GM12872 (cell line): ENCODE measurements at regions not wholly inside any gene's neighbourhood (a gene's known extent, or its start where the extent isn't known, plus 50 kb on each side); places are given as distances from the start of the nearest gene placed in this dataset.

Experiments used
- TF ChIP-seq, protein P1 (sequence below): IDR thresholded peaks from 3 replicates; pipeline ENCODE4 v1.5.1; 2011; ENCODE audit warnings: low read depth, mild to moderate bottlenecking, low read length, moderate library complexity; ENCODE audit not compliant: insufficient read depth

GRCh38 chr4:58090539-58090938 lies 980.4 kb upstream of the IGFBP7 start:
- TF ChIP-seq, protein P1, sequence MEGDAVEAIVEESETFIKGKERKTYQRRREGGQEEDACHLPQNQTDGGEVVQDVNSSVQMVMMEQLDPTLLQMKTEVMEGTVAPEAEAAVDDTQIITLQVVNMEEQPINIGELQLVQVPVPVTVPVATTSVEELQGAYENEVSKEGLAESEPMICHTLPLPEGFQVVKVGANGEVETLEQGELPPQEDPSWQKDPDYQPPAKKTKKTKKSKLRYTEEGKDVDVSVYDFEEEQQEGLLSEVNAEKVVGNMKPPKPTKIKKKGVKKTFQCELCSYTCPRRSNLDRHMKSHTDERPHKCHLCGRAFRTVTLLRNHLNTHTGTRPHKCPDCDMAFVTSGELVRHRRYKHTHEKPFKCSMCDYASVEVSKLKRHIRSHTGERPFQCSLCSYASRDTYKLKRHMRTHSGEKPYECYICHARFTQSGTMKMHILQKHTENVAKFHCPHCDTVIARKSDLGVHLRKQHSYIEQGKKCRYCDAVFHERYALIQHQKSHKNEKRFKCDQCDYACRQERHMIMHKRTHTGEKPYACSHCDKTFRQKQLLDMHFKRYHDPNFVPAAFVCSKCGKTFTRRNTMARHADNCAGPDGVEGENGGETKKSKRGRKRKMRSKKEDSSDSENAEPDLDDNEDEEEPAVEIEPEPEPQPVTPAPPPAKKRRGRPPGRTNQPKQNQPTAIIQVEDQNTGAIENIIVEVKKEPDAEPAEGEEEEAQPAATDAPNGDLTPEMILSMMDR: no peak

GRCh38 chr4:58081356-58081755 lies 971.2 kb upstream of the IGFBP7 start:
- TF ChIP-seq, protein P1: no peak

GRCh38 chr4:58075724-58076123 lies 965.5 kb upstream of the IGFBP7 start:
- TF ChIP-seq, protein P1: no peak

GRCh38 chr4:58074382-58074781 lies 964.2 kb upstream of the IGFBP7 start:
- TF ChIP-seq, protein P1: no peak

DNA sequence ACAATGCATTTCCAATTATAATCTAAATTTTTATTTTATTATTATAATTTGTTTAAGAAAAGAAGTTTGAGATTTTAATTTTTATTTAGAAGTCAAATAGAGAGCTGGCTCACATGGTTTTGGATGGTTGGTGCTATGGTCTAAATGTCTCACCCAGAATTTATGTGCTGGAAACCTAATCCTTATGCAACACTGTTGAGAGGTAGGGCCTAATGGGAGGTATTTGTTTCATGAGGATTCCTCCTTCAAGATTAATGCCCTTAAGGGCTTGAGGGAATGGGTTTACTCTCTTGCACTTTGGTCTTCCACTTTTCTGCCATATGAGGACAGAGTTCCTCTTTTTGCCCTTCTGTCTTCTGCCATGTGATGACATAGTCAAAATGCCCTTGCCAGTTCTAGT lies 960.5 kb upstream of the IGFBP7 start:
- TF ChIP-seq, protein P1: no peak

DNA sequence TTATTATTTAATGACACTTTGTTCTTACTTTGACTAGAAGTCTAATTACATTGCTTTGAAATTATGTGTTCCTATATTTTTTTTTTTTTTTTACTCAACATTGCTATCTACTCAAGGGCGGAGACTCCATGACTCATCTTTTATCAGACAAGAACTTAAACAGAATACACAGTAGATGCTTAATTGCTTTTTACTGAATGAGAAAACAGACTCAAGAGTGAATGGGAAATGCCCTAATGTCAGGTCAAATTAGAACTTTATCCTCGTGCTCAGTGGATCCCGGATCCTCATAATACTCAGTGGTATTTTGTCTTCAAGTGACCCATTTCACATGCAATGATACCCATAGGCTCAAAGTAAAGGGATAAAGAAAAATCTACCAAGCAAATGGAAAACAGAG lies 954.5 kb upstream of the IGFBP7 start:
- TF ChIP-seq, protein P1: no peak

GRCh38 chr4:58063404-58064160 lies 953.4 kb upstream of the IGFBP7 start:
- TF ChIP-seq, protein P1: no peak
